Retinal pigment epithelial cell (primary cell): ENCODE measurements at regions not wholly inside any gene's neighbourhood (a gene's known extent, or its start where the extent isn't known, plus 50 kb on each side); places are given as distances from the start of the nearest gene placed in this dataset.

ENCODE experiments used
- DNase-seq: peaks from one replicate; pipeline ENCODE4 v3.0.0-alpha.2; 2010; ENCODE audit warnings: low read depth
- H3K4me3 ChIP-seq: 2 replicates; pipeline ENCODE4 v1.5.1; 2011; ENCODE audit warnings: mild to moderate bottlenecking, low read length, control low read depth, moderate library complexity
- TF ChIP-seq, protein P1 (sequence below): conservative IDR thresholded peaks from 2 replicates; pipeline ENCODE4 v1.5.1; 2011; ENCODE audit warnings: low read depth, low read length, control low read depth, inconsistent platforms

DNA sequence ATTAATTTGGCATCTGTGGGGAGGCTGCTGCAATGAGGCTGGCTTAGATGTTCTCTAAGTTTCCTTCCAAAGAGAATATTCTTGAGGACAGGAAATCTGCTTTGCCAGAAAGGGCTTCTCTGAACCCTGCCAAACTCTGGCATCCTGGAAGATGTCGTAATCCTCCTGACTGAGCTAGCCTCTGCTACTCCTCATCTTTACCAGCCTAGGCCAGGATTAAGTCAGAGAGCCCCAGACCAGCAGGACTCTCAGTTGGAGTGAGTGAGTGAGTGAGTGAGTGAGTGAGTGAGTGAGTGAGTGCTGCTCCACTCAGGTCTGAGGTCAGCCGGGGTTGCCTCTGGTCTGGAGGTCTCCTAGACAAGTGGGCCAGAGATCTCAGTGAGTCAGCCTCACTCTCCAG lies 104.9 kb upstream of the SOD3 start:
- H3K4me3 ChIP-seq, result no peak overlapping the region
- peak; percentile 5 for DNase-seq
- TF ChIP-seq, protein P1, sequence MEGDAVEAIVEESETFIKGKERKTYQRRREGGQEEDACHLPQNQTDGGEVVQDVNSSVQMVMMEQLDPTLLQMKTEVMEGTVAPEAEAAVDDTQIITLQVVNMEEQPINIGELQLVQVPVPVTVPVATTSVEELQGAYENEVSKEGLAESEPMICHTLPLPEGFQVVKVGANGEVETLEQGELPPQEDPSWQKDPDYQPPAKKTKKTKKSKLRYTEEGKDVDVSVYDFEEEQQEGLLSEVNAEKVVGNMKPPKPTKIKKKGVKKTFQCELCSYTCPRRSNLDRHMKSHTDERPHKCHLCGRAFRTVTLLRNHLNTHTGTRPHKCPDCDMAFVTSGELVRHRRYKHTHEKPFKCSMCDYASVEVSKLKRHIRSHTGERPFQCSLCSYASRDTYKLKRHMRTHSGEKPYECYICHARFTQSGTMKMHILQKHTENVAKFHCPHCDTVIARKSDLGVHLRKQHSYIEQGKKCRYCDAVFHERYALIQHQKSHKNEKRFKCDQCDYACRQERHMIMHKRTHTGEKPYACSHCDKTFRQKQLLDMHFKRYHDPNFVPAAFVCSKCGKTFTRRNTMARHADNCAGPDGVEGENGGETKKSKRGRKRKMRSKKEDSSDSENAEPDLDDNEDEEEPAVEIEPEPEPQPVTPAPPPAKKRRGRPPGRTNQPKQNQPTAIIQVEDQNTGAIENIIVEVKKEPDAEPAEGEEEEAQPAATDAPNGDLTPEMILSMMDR, result no peak

GRCh38 chr4:24693636-24694035 lies 101.7 kb upstream of the SOD3 start:
- H3K4me3 ChIP-seq, result no peak overlapping the region
- TF ChIP-seq, protein P1, result no peak
- peak; percentile 4 for DNase-seq

DNA sequence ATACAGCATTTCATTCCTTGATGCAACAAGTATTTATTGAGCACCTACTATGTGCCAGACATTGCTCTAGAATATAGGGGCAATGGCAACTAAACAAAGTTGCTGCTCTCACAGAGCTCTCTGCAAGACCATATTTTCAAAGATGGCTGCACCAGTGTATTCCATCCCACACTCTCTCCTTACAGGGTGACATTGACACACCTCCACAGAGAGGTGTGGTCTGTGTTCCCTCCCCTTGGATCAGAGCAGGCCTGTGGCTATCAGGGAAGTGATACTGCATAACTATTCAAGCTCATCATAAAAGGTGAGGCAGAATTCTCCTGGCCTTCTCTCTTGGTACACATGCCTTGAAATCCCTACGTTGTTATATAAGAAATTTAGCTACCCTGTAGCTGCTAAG lies 95.3 kb upstream of the SOD3 start:
- TF ChIP-seq, protein P1, result no peak
- no peak for DNase-seq
- no peak overlapping the region for H3K4me3 ChIP-seq

- no peak for DNase-seq
- TF ChIP-seq, protein P1, result no peak
- no peak overlapping the region for H3K4me3 ChIP-seq
These were observed 93.7 kb upstream of the SOD3 start for GRCh38 chr4:24701683-24702082.

- no peak for DNase-seq
- no peak overlapping the region for H3K4me3 ChIP-seq
- TF ChIP-seq, protein P1, result no peak
These were observed 93.1 kb upstream of the SOD3 start for GRCh38 chr4:24702281-24702680.

DNA sequence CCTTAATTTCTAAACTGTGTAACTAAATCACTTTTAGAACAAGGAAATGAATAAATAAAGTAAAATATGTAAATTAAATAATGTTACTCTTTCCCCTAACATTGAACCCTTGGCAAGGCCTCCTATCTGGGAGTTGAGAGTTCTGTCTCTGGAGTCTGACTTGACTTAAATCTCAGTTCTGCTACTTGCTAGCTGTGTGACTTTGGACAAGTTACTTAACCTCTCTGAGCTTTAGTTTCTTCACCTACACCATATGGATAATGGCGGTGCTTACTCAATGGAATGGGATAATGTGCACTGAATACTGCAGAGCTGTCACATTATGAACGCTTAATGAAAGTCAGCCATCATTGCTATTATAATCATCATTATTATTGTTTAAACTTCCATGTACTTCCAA lies 92.1 kb upstream of the SOD3 start:
- DNase-seq, result no peak
- no peak overlapping the region for H3K4me3 ChIP-seq
- TF ChIP-seq, protein P1, result no peak

DNA sequence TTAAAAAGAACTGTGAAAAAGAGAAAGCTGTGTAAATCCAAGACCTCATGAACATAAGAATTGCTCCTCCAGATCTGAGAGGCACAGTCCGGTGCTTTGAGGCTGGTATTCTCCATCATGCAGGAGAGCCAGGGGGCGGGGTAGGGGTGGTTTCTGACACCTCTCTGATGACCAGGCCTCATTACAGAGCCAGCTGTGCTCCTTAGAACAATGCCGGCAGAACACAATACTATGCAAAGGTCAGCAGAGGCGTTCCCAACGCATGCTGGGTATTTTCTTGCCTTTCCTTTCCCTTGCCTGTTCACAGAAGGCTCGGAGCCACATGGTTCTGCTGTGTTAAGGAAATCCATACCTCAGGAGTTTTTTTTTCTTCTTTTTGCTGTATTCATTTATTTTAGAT lies 91.2 kb upstream of the SOD3 start:
- TF ChIP-seq, protein P1, result no peak
- H3K4me3 ChIP-seq, result no peak overlapping the region
- no peak for DNase-seq
